Liver (tissue), 8 donors: ENCODE measurements at regions not wholly inside any gene's neighbourhood (a gene's known extent, or its start where the extent isn't known, plus 50 kb on each side); places are given as distances from the start of the nearest gene placed in this dataset.

Source experiments
- DNase-seq: peaks from one replicate; pipeline ENCODE4 v3.0.0-alpha.2; 2017; ENCODE audit warnings: low spot score
- H3K27ac ChIP-seq, 2 donors: one replicate each; pipeline ENCODE4 v1.7.0; 2013; ENCODE audit warnings: inconsistent platforms in 2 of 2, low read length in 2 of 2, control low read depth in 1 of 2, low read depth in 1 of 2, mild to moderate bottlenecking in 1 of 2
- H3K27me3 ChIP-seq, 4 donors: one replicate each; pipeline versions ENCODE4 v1.6.1 to v1.7.0; 2013; ENCODE audit warnings: low read length in 3 of 4, inconsistent platforms in 1 of 4, mild to moderate bottlenecking in 1 of 4, moderate library complexity in 1 of 4; ENCODE audit not compliant: control insufficient read depth in 4 of 4, insufficient read depth in 4 of 4
- H3K36me3 ChIP-seq, 4 donors: one replicate each; pipeline versions ENCODE4 v1.6.1 to v1.7.0; 2013; ENCODE audit warnings: low read length in 3 of 4, mild to moderate bottlenecking in 3 of 4, low read depth in 1 of 4, moderate library complexity in 1 of 4; ENCODE audit not compliant: control insufficient read depth in 4 of 4, insufficient read depth in 3 of 4
- H3K4me1 ChIP-seq, 4 donors: one replicate each; pipeline versions ENCODE4 v1.6.1 to v1.7.0; 2013; ENCODE audit warnings: low read length in 3 of 4, mild to moderate bottlenecking in 3 of 4, moderate library complexity in 1 of 4; ENCODE audit not compliant: control insufficient read depth in 4 of 4, insufficient read depth in 4 of 4
- H3K4me3 ChIP-seq, 3 donors: one replicate each; pipeline versions ENCODE4 v1.6.1 to v1.7.0; 2013; ENCODE audit warnings: low read length in 3 of 3, control low read depth in 1 of 3, low read depth in 1 of 3, mild to moderate bottlenecking in 1 of 3
- H3K9ac ChIP-seq, 2 donors: one replicate each; pipeline ENCODE4 v1.7.0; 2013; ENCODE audit warnings: low read length in 2 of 2, mild to moderate bottlenecking in 2 of 2, moderate library complexity in 2 of 2, control low read depth in 1 of 2, low read depth in 1 of 2
- H3K9me3 ChIP-seq, 4 donors: one replicate each; pipeline versions ENCODE4 v1.6.1 to v1.7.0; 2013; ENCODE audit warnings: low read length in 3 of 4; ENCODE audit not compliant: control insufficient read depth in 4 of 4
- FOXA1 ChIP-seq: IDR thresholded peaks from 2 replicates; pipeline ENCODE4 v1.6.1; 2016; ENCODE audit warnings: antibody characterized with exemption
- FOXA2 ChIP-seq: IDR thresholded peaks from 2 replicates; pipeline ENCODE4 v1.6.1; 2016; ENCODE audit warnings: antibody characterized with exemption
- GABPA ChIP-seq, 2 donors: IDR thresholded peaks in 1 of 2; conservative IDR thresholded peaks in 1 of 2; 2 replicates each; pipeline ENCODE4 v1.6.1; 2016; ENCODE audit warnings: antibody characterized with exemption in 2 of 2, mild to moderate bottlenecking in 1 of 2, moderate library complexity in 1 of 2
- HNF4A ChIP-seq, 2 donors: conservative IDR thresholded peaks; 2 replicates each; pipeline ENCODE4 v1.6.1; 2016; ENCODE audit warnings: antibody characterized with exemption in 2 of 2, mild to moderate bottlenecking in 2 of 2
- NR2F2 ChIP-seq: IDR thresholded peaks from 2 replicates; pipeline ENCODE4 v1.6.1; 2016; ENCODE audit warnings: antibody characterized with exemption
- SP1 ChIP-seq: IDR thresholded peaks from 2 replicates; pipeline ENCODE4 v1.6.1; 2018; ENCODE audit warnings: antibody characterized with exemption, mild to moderate bottlenecking
- TAF1 ChIP-seq: conservative IDR thresholded peaks from 2 replicates; pipeline ENCODE4 v1.6.1; 2016; ENCODE audit warnings: antibody characterized with exemption, mild to moderate bottlenecking
- WGBS: extraction: QIAGEN DNeasy Blood & Tissue Kit; methylation state at CpG from one replicate; pipeline ENCODE4 v1.1.7; 2013; 5-methylcytosine and 5-hydroxymethylcytosine counted together
- TF ChIP-seq, protein P1 (sequence below): IDR thresholded peaks from 2 replicates; pipeline ENCODE4 v1.6.1; 2016; ENCODE audit warnings: antibody characterized with exemption, mild to moderate bottlenecking
- TF ChIP-seq, protein P2 (sequence below): IDR thresholded peaks from 2 replicates; pipeline ENCODE4 v1.6.1; 2016; ENCODE audit warnings: antibody characterized with exemption
- TF ChIP-seq, protein P3 (sequence below): IDR thresholded peaks from 2 replicates; pipeline ENCODE4 v1.6.1; 2016; ENCODE audit warnings: antibody characterized with exemption
- TF ChIP-seq, protein P4 (sequence below): fragments of 150-350 bp; IDR thresholded peaks from 2 replicates; pipeline ENCODE4 v1.5.1; 2017; ENCODE audit warnings: improper control_type of control experiment, low read depth, low read length; ENCODE audit not compliant: missing input control
- donor health status: healthy.
- donor health status: healthy.
- donor health status: healthy.
- donor health status: healthy.
- donor health status: healthy.

DNA sequence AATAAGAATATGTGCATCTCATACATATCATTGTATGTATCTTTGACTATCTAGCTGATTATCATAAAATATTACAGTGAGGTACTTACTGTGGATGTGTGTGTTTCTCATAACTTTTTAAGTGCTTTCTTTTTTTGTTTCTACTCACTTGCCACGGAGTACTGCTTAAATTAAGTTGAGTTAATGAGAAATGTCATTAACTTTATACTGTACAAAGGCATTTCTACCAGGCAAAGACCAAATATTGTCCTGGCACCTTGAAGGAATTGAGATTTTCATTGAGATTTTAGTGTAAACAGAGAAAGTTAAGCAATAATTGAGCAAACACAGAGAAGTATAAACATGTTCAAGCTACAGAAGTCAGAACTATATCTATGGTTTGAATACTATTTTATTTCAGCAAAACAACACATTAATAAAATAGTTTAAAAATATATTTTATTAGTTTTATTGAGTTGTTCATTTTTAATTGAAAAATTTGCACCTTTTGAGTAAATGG is 1750.0 kb downstream of the PCDH7 start:
- no peaks in the 10 kb centered on the region for H3K9me3 ChIP-seq
- H3K27me3 ChIP-seq: no peaks in the 10 kb centered on the region
- 21% methylated on average over 1 of the region's 1 CpG for WGBS
- H3K36me3 ChIP-seq: no peaks in the 10 kb centered on the region
- peaks cover 0 to 4% (median under 1%) of the 10 kb centered on the region in 4 donors for H3K4me1 ChIP-seq
- H3K9ac ChIP-seq: no peak overlapping the region
- TF ChIP-seq, protein P1, sequence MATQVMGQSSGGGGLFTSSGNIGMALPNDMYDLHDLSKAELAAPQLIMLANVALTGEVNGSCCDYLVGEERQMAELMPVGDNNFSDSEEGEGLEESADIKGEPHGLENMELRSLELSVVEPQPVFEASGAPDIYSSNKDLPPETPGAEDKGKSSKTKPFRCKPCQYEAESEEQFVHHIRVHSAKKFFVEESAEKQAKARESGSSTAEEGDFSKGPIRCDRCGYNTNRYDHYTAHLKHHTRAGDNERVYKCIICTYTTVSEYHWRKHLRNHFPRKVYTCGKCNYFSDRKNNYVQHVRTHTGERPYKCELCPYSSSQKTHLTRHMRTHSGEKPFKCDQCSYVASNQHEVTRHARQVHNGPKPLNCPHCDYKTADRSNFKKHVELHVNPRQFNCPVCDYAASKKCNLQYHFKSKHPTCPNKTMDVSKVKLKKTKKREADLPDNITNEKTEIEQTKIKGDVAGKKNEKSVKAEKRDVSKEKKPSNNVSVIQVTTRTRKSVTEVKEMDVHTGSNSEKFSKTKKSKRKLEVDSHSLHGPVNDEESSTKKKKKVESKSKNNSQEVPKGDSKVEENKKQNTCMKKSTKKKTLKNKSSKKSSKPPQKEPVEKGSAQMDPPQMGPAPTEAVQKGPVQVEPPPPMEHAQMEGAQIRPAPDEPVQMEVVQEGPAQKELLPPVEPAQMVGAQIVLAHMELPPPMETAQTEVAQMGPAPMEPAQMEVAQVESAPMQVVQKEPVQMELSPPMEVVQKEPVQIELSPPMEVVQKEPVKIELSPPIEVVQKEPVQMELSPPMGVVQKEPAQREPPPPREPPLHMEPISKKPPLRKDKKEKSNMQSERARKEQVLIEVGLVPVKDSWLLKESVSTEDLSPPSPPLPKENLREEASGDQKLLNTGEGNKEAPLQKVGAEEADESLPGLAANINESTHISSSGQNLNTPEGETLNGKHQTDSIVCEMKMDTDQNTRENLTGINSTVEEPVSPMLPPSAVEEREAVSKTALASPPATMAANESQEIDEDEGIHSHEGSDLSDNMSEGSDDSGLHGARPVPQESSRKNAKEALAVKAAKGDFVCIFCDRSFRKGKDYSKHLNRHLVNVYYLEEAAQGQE: no peak
- peak; percentile 27 for TF ChIP-seq FOXA1
- TF ChIP-seq FOXA2: peak; percentile 42
- no peak overlapping the region for H3K27ac ChIP-seq
- DNase-seq: no peak
- no peak overlapping the region for H3K4me3 ChIP-seq

DNA sequence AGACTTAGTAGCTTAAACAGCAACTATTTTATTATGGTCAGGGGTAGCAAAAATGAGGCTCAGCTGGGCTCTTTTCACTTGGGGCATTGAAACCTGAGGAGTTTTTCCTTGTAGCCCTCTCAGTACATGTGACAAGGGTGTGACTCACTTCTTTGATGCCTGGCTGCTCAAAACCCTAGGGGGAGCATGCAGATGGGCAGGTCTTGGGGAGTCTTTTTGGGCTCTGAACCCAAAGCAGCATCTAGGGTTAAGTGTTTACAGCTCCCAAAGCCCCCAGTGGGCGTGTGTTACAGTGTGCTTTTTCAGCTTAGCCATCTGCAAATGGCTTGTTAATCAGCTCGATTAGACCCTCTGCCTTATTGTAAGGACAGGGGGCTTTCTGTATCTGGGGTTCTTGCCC is 1752.7 kb downstream of the PCDH7 start:
- 80% methylated on average over 2 of the region's 2 CpGs for WGBS
- H3K4me1 ChIP-seq: peaks cover 0 to 9% (median 2%) of the 10 kb centered on the region in 4 donors

DNA sequence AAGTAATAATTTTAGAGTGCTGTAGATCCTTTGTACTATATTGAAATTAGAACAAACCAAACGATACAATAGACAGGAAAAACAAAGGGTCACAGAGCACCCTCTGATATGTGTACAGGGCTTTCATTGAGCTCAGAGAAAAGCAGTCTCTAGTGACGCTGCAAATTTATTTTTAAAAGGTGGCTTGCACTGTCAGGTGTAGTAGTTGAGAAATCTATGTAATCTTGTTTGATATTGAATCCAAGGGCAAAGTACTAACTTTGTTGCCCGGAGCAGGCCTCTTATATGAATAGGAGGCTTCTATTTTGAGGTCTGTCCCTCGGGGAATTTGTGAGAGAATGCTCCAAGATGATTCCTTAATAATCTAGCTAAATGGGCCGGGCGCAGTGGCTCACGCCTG is 1755.5 kb downstream of the PCDH7 start:
- WGBS: 57% methylated on average over 7 of the region's 7 CpGs
- TF ChIP-seq, protein P1: peak; percentile 74
- TF ChIP-seq GABPA (IDR thresholded peaks at IDR 0.05 in 1 of 2, conservative IDR thresholded peaks at IDR 0.05 in 1 of 2) (no peak), SP1 (peak; percentile 89), HNF4A (conservative IDR thresholded peaks at IDR 0.05) (peak; percentile 96 to 98), FOXA1 (no peak), FOXA2 (no peak), NR2F2 (no peak)
- TF ChIP-seq, protein P2, sequence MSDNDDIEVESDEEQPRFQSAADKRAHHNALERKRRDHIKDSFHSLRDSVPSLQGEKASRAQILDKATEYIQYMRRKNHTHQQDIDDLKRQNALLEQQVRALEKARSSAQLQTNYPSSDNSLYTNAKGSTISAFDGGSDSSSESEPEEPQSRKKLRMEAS: peak; percentile 39
- TF ChIP-seq, protein P3, sequence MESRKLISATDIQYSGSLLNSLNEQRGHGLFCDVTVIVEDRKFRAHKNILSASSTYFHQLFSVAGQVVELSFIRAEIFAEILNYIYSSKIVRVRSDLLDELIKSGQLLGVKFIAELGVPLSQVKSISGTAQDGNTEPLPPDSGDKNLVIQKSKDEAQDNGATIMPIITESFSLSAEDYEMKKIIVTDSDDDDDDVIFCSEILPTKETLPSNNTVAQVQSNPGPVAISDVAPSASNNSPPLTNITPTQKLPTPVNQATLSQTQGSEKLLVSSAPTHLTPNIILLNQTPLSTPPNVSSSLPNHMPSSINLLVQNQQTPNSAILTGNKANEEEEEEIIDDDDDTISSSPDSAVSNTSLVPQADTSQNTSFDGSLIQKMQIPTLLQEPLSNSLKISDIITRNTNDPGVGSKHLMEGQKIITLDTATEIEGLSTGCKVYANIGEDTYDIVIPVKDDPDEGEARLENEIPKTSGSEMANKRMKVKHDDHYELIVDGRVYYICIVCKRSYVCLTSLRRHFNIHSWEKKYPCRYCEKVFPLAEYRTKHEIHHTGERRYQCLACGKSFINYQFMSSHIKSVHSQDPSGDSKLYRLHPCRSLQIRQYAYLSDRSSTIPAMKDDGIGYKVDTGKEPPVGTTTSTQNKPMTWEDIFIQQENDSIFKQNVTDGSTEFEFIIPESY: peak; percentile 43
- TF ChIP-seq, protein P4, sequence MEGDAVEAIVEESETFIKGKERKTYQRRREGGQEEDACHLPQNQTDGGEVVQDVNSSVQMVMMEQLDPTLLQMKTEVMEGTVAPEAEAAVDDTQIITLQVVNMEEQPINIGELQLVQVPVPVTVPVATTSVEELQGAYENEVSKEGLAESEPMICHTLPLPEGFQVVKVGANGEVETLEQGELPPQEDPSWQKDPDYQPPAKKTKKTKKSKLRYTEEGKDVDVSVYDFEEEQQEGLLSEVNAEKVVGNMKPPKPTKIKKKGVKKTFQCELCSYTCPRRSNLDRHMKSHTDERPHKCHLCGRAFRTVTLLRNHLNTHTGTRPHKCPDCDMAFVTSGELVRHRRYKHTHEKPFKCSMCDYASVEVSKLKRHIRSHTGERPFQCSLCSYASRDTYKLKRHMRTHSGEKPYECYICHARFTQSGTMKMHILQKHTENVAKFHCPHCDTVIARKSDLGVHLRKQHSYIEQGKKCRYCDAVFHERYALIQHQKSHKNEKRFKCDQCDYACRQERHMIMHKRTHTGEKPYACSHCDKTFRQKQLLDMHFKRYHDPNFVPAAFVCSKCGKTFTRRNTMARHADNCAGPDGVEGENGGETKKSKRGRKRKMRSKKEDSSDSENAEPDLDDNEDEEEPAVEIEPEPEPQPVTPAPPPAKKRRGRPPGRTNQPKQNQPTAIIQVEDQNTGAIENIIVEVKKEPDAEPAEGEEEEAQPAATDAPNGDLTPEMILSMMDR: no peak

More for the DNA sequence above, 1752.7 kb downstream of the PCDH7 start:
- Histone ChIP-seq H3K4me3 (no peak overlapping the region), H3K27me3 (no peaks in the 10 kb centered on the region), H3K9ac (no peak overlapping the region), H3K36me3 (no peaks in the 10 kb centered on the region), H3K27ac (no peak overlapping the region), H3K9me3 (no peaks in the 10 kb centered on the region)
- DNase-seq: no peak
- TF ChIP-seq TAF1 (no peak), FOXA1 (no peak)
- TF ChIP-seq, protein P3: no peak

More for the DNA sequence above, 1755.5 kb downstream of the PCDH7 start:
- H3K27me3 ChIP-seq: no peaks in the 10 kb centered on the region
- peak overlapping the region in 1 of 2 donors; percentile 50 for H3K27ac ChIP-seq
- H3K4me1 ChIP-seq: peaks cover 0 to 6% (median 2%) of the 10 kb centered on the region in 4 donors
- DNase-seq: no peak
- H3K36me3 ChIP-seq: no peaks in the 10 kb centered on the region
- no peak overlapping the region for H3K4me3 ChIP-seq
- no peaks in the 10 kb centered on the region for H3K9me3 ChIP-seq
- peak overlapping the region in 1 of 2 donors; percentile 59 for H3K9ac ChIP-seq
